Mesothelial cell of epicardium (in vitro differentiated cells): ENCODE measurements at regions not wholly inside any gene's neighbourhood (a gene's known extent, or its start where the extent isn't known, plus 50 kb on each side); places are given as distances from the start of the nearest gene placed in this dataset.

Experiments used
- DNase-seq, 2 experiments: peaks; one replicate each; pipeline ENCODE4 v3.0.0; 2021; ENCODE audit warnings: low spot score in 2 of 2; ENCODE audit not compliant: unreplicated experiment in 2 of 2
- H3K27ac Mint-ChIP-seq: 2 replicates; pipeline ENCODE4 v1.8.0; 2021; ENCODE audit warnings: mixed read lengths
- H3K27me3 Mint-ChIP-seq: 2 replicates; pipeline ENCODE4 v1.8.0; 2021; ENCODE audit warnings: low read depth, mixed read lengths
- H3K36me3 Mint-ChIP-seq: 2 replicates; pipeline ENCODE4 v1.8.0; 2021; ENCODE audit warnings: mixed read lengths
- H3K4me1 Mint-ChIP-seq: 2 replicates; pipeline ENCODE4 v1.8.0; 2021; ENCODE audit warnings: mixed read lengths
- H3K4me3 Mint-ChIP-seq: 2 replicates; pipeline ENCODE4 v1.8.0; 2021; ENCODE audit warnings: mild to moderate bottlenecking, moderate library complexity, mixed read lengths
- H3K9me3 Mint-ChIP-seq: 2 replicates; pipeline ENCODE4 v1.8.0; 2021; ENCODE audit warnings: mixed read lengths
- CTCF ChIP-seq: fragments of 200-600 bp; sonication (generic); IDR thresholded peaks from one replicate; pipeline ENCODE4 v1.5.0; 2021; ENCODE audit warnings: antibody characterized with exemption; ENCODE audit not compliant: unreplicated experiment

- no peak overlapping the region for H3K4me3 Mint-ChIP-seq
- DNase-seq: no peak
- H3K36me3 Mint-ChIP-seq: no peaks in the 10 kb centered on the region
- peaks cover 14% of the 10 kb centered on the region for H3K4me1 Mint-ChIP-seq
- no peak overlapping the region for H3K27ac Mint-ChIP-seq
- H3K9me3 Mint-ChIP-seq: peaks cover 6% of the 10 kb centered on the region
- H3K27me3 Mint-ChIP-seq: peaks cover 64% of the 10 kb centered on the region
- no peak for TF ChIP-seq CTCF
These were observed 204.7 kb downstream of the HLX start for GRCh38 chr1:221083902-221084301.

DNA sequence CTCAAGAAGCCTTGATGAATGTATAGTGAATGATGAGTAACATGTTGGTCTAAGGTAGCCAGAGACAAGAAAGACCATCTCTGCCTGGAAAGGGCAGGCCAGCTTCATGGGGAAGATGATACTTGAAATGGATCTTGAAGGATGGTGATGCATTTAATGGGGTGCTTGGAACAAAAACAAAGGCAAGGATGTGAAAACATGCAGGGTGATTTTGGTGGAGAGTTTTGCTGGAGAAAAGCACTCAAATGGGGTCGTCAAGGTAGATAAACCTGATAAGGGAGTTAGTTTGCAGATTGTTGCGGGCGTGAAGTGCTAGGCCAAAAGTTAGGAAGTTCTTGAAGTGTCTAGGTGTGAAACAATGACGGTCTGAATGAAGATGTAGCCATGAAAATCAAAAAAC lies 205.4 kb downstream of the HLX start:
- H3K27me3 Mint-ChIP-seq: peaks cover 60% of the 10 kb centered on the region
- H3K4me1 Mint-ChIP-seq: peaks cover 20% of the 10 kb centered on the region
- H3K27ac Mint-ChIP-seq: no peak overlapping the region
- H3K36me3 Mint-ChIP-seq: no peaks in the 10 kb centered on the region
- DNase-seq: no peak
- H3K9me3 Mint-ChIP-seq: peaks cover 6% of the 10 kb centered on the region
- TF ChIP-seq CTCF: no peak
- H3K4me3 Mint-ChIP-seq: no peak overlapping the region

GRCh38 chr1:221085701-221086375 lies 206.6 kb downstream of the HLX start:
- H3K27me3 Mint-ChIP-seq: peaks cover 50% of the 10 kb centered on the region
- no peaks in the 10 kb centered on the region for H3K36me3 Mint-ChIP-seq
- H3K9me3 Mint-ChIP-seq: peaks cover under 1% of the 10 kb centered on the region
- H3K4me1 Mint-ChIP-seq: peaks cover 21% of the 10 kb centered on the region
- H3K4me3 Mint-ChIP-seq: no peak overlapping the region
- no peak for TF ChIP-seq CTCF
- no peak overlapping the region for H3K27ac Mint-ChIP-seq
- no peak for DNase-seq

DNA sequence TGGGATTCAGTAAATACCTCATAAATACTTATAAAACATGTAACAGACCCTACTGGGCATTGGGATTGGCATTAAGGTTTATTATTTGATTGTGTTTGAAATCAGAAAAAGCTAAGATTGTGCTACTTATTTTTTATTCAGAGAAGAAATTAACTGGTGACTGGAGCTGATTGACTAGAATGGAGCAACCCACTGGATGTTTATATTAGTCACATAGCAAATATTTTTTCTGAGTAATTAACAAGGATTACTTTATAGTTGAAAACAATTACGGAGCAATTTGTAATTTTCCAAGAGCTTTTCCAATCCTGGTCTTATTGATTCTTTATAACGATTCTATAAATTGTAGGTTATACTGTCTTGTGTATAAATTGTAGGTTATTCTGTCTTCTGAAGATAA lies 208.7 kb downstream of the HLX start:
- H3K4me3 Mint-ChIP-seq: no peak overlapping the region
- H3K27me3 Mint-ChIP-seq: peaks cover 37% of the 10 kb centered on the region
- TF ChIP-seq CTCF: no peak
- H3K27ac Mint-ChIP-seq: no peak overlapping the region
- peaks cover 21% of the 10 kb centered on the region for H3K4me1 Mint-ChIP-seq
- H3K36me3 Mint-ChIP-seq: no peaks in the 10 kb centered on the region
- no peaks in the 10 kb centered on the region for H3K9me3 Mint-ChIP-seq
- no peak for DNase-seq

DNA sequence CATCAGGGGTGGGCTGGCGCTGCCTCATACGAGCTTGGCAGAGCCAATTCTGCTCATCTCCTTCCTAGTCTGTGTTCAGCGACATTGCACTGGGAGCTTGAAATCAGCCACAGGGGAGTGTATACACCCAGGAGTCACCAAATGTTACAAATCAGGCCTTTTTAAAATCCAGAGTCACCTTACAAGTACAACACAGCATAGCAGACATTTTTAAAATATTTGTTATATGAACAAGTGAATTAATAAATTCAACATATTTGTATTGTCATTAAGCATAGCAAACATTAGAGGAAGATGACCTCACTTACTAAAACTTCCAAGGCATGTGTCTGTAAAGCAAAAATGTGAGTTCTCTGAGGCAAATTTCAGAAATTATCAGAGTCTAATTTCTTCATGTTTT lies 210.0 kb downstream of the HLX start:
- Mint-ChIP-seq H3K4me3 (no peak overlapping the region), H3K27me3 (peaks cover 23% of the 10 kb centered on the region), H3K4me1 (peaks cover 30% of the 10 kb centered on the region), H3K36me3 (no peaks in the 10 kb centered on the region), H3K9me3 (no peaks in the 10 kb centered on the region), H3K27ac (peak overlapping the region; percentile 25)
- no peak for DNase-seq
- no peak for TF ChIP-seq CTCF

GRCh38 chr1:221089803-221090202 lies 210.6 kb downstream of the HLX start:
- H3K27me3 Mint-ChIP-seq: peaks cover 18% of the 10 kb centered on the region
- peaks cover 29% of the 10 kb centered on the region for H3K4me1 Mint-ChIP-seq
- H3K27ac Mint-ChIP-seq: peak overlapping the region; percentile 30
- DNase-seq: no peak
- no peaks in the 10 kb centered on the region for H3K36me3 Mint-ChIP-seq
- no peak overlapping the region for H3K4me3 Mint-ChIP-seq
- H3K9me3 Mint-ChIP-seq: peaks cover under 1% of the 10 kb centered on the region
- TF ChIP-seq CTCF: no peak
